Raji (cell line): ENCODE measurements at regions not wholly inside any gene's neighbourhood (a gene's known extent, or its start where the extent isn't known, plus 50 kb on each side); places are given as distances from the start of the nearest gene placed in this dataset.

Experiments
- POLR2A ChIP-seq: IDR thresholded peaks from 2 replicates; pipeline ENCODE4 v1.6.1; 2011; ENCODE audit warnings: low read depth, low read length, control low read depth; ENCODE audit not compliant: insufficient read depth

DNA sequence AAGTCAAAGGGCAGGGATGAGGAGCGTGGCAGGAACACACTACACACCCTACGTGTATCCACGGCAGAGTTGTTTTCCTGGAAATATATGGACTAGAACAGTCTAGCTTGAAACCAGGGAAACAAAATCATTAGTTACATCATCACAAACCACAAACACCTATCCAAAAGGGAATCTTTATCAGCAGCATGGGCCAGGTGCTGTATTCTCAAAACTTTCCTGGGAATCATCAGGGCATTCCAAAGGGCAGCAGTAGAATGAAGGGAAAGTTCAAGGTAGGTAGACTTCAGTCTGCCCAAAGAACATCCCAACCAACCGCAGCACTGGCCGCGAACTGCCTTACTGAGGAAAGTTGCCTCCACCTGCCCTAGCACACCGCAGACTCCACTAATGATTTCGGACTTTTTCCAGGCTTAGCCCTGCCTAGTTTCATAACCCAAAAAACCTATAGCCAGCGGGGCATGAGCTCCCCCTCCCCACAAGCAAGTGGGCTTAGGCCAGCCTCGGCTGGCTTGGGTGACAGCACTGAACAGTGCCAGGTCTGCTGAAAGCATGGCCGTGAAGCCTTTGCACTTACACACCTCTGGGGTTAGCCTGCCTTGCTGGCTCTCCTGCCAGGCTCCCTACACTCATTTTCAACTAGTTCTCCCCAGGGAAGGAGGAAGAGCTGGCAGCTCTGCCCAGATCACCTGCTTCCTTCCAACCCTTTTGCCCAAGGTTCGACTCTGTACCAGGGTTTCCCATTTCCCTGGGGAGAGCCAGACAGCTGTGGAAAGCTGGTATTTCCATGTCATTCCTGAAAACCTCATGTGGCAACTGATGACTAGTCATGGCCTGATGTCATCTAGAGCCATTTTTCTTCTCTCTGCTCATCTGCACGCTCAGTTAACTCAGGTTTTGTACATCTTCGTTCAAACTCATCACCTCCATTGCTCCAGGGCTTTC is 77.3 kb upstream of the UBAC2 start:
- no peak for TF ChIP-seq POLR2A

DNA sequence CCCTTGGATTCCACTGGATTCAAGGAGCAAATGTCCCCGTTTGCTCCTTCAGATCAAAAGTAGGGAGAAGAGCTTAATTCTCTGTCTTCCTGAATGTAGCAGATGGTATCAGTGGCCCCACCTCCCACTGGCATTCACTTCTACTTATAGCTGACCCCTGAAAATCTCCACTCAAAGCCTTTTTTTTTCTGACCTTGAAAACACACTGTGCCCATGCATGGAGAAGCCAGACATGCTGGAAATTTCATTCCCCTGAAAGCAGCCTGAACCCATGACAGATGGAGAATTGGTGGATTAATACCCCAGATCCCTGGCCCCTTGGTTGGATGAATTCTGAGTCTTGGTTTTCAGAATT is 76.6 kb upstream of the UBAC2 start:
- no peak for TF ChIP-seq POLR2A

DNA sequence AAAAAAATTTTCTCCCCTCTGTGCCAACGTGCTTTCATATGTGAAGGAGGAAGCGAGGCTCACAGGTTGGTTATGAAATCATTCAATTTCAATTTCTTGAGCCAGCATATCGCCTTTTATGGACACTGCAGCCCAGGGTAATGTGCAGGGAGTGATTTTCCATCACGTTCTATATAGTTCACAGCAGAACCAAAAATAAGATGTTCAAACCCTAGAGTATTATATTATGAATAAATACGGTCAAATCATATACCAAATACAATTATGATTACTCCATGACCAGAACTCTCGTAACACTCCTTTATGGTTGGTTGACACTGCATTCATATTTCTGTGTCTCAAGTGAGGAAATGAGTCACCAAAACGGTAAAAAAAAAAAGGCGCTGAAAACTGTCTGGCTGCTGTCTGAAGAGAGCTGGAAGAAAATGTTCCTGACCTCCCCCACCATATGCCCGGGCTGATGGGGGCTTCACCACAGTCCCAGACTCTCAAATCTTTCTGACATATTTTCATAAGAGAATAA is 75.8 kb upstream of the UBAC2 start:
- TF ChIP-seq POLR2A = no peak

DNA sequence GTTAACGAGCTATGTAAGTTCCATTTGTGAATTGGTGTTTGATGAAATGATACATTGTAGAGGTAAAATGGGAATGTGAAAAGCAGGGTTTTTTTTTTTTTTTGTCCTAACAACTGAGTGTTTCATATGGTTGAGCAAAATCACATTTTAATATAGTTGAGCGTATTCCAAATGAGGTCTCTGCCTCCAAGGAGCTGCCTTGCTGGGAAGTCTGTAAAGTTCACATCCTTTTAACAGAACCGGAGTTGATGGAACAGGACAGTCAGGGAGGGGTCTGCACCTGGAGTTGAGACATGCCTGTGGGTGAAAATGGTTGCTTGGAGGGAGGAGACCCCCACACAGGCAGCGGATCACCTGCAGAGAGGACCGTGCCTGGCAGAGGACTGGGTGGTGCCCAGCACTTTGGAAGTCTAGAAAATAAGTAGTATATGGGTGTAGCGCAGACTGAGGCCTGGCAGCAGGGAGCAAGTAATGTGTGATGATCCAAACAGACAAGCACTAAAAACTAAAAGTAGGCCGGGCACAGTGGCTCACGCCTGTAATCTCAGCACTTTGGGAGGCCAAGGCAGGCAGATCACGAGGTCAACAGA is 75.2 kb upstream of the UBAC2 start:
- TF ChIP-seq POLR2A = no peak

DNA sequence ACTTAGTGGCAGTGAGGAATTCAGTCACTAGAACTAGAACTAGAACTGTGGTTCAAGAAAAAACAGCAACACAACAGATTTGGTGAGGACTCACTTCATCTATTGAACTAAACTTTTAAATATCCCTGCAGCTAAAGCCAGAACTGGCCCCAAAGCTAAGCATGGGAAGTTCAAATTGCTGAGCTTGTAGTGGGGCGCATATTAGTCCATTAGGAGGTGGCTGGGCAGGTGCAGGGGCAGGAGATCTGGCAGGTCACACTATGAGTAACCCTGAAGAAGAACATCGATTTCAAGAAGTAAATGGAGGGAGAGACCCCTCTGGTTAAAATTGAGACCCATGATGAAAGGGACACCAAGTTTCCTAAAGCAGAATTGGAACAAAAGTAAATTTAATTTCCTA is 73.8 kb upstream of the UBAC2 start:
- no peak for TF ChIP-seq POLR2A

DNA sequence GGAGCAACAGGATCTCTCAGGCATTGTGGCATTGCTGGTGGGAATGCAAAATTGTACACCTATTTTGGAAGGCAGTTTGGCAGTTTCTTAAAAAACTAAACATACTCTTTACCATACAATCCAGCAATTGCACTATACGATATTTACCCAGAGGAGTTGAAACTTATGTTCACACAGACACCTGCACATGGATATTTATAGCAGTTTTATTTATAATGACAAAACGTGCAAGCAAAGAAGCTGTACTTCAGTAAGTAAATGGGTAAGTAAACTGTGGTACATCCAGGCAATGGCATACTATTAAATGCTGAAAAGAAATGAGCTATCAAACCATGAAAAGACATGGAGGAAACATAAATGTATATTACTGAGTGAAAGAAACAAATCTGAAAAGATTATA is 71.6 kb upstream of the UBAC2 start:
- no peak for TF ChIP-seq POLR2A

DNA sequence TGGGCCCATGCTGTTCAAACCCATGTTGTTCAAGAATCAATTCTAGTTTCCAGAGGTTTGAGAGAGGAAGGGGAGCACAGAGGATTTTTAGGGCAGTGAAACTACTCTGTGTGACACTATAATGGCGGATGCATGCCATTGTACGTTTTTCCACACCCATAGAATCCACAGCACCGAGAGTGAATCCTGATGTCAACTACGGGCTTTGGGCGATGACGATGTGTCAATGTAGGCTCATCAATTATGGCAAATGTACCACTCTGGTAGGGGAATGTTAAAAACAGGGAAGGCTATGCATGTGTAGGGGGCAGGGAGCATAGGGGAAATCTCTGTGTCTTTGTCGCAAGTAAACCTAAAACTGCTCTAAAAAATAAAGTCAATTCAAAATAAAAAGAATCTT is 70.7 kb upstream of the UBAC2 start:
- no peak for TF ChIP-seq POLR2A

DNA sequence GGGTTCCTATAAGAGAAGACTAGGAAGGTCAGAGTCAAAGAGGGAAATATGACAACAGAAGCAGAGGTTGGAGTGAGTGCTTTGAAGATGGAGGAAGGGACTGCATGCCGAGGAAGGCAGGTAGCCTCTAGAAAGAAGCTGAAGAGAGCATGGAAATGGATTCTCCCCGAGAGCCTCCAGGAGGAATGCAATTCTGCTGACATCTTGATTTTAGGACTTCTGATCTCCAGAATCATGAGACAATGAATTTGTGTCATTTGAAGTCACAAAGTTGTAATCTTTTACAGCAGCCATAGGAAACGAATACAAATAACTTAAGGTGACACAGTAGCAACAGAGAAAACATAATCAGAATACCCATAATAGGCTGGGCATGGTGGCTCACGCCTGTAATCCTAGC is 69.2 kb upstream of the UBAC2 start:
- no peak for TF ChIP-seq POLR2A

DNA sequence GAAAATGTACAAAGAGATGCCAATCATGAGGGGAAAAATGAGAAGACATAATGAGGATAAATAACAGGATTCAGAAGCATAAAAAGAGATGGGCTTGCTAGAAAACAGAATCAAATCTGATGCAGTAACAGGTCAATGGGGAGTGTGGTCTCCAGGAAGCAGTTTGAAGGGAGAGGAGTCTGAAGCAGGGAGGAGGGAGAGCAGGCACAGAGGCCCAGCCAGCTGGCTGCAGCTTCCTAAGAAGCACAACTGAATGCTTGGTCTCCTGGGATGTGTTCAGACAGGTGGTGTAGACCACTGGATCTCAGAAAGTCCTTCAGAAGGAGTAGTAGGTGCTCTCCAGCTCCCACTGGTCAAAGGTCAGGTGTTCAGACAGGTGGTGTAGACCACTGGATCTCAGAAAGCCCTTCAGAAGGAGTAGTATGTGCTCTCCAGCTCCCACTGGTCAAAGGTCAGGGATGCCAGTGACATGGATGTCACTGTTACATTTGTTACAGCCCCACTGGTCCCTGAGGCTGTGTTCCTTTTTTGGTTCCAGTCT is 68.3 kb upstream of the UBAC2 start:
- TF ChIP-seq POLR2A = no peak

DNA sequence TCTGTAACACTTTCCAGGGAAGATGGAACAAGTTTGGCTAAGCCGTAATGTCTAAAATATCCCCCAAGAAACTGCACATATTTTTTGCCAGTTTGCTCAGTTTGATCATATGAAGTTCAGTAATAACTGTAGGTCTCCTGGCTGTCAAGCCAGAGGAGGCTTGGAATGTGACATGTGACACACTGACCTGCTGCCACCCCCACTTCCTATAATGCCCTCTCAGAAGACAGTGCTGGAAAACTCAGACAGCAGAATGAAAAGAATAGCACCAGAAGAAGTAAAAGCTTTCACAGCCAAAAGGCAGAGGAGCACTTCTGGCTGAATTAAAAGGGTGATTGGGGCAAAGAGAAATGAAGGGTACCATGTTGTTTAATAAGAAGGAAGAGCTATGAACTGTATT is 67.4 kb upstream of the UBAC2 start:
- TF ChIP-seq POLR2A = no peak

DNA sequence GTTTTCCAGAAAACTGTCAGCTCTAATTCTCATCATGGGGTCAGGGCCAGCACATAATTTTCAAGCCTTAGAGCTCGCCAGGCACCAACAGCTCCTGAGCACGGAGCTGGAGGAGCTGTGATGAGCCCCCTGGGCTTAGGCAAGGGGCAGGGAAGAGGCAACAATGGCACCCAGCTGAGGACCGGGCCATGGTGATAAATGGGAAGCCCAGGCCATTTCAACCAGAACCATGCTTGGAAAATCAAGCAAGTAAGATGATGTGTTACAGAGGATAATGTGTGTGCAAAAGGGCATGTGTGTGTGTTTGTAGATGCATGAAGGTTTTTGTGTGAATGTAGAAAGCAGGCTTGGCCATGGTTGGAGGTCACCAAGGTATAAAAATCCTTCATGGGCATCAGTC is 66.8 kb upstream of the UBAC2 start:
- TF ChIP-seq POLR2A = no peak

DNA sequence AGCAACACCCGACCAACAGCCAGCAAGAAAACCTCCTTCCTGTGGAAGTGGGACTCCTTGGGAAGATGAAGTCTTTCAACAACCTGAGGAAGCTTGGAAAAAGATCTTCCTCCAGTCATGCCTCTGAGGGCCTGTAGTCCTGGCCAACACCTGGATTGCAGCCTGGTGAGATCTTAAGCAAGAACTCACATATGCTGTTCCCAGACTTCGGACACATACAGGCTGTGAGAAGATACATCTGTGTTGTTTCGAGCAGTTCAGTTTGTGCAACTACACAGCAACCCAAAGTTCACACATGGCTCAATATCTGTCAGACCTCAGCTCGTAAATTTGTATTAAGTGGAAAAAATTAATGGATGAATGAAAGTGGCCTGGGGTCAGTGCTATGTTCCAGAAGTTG is 65.1 kb upstream of the UBAC2 start:
- no peak for TF ChIP-seq POLR2A

DNA sequence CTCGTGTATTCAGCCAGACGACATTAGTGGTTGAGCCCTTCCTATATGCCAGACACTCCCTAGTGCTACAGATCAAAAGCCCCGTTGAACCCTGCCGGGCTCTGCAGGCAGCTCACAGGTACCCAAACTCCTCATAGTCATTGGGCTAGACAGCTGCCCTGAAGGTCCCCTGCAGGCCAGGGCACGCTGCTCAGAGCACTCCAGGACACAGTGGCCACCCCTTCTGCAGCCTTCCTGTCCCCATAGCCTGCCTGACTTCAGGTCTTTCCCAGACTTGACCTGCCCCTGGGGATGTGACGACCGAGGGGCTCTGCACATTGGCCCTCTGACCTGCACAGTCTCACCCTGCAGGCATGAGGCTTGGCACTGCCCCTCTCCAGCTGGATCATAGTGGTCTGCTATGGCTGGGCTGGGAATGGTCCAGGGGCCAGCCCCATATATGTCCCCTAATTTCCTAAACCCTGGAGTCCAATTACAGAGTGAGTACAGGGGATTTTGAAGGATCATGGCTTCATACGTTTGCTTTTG is 64.2 kb upstream of the UBAC2 start:
- no peak for TF ChIP-seq POLR2A

DNA sequence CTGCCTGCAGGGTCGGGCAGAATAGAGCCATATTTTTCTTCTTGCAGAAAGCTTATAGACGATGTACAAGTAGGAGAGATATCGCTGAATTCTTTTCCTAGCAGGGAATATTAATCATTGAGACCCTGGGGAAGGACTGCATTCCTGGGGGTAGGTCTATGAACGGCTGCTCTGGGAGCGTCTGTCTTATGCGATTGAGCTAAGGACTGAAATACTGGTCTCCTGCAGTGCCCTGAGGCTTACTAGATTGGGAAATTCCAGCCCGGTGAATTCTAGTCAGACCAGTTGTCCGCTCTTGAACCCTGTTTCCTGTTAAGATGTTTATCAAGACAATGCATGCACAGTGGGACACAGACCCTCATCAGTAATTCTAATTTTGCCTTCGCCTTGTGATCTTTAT is 59.8 kb upstream of the UBAC2 start:
- no peak for TF ChIP-seq POLR2A

DNA sequence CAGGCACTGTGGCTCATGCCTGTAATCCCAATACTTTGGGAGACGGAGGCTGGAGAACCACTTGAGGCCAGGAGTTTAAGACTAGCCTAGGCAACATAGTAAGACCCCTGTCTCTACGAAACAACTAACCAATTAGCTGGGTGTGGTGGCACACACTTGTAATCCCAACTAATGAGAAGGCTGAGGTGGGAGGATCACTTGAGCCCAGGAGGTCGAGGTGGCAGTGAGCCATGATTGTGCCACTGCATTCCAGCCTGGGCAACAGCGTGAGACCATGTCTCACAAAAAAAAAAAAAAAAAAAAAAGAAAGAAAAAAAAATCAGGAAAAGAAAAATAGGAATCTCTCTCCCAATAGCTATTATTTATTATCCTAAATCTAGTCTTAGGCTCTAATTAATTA is 56.8 kb upstream of the UBAC2 start:
- TF ChIP-seq POLR2A = no peak

DNA sequence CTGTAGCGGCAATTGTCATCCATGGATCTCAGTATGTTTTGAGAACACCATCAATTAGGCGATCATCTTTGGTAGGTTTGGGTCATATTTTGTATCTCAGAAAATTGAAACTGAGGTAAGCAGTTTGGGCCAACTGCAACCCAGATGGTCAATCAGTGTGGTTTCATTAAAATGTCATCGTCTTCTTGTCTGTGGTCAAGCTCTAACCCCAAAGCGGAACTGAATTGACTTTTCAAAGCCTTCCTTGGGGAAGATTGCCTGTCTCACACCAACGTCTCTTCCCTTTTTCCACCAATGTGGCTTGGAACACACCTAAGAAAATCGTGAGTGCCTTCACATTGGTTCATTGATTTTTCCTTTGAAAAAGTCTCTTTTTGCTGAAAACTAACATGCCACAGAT is 56.3 kb upstream of the UBAC2 start:
- no peak for TF ChIP-seq POLR2A
